HL-60 (cell line): ENCODE measurements at regions not wholly inside any gene's neighbourhood (a gene's known extent, or its start where the extent isn't known, plus 50 kb on each side); places are given as distances from the start of the nearest gene placed in this dataset.
"Not testable (repeated sequence)": the region's sequence is repeated elsewhere in the genome, so short reads cannot be mapped to it uniquely, and the experiment has no call there.

Experiments
- DNase-seq, 2 experiments: peaks; one replicate each; pipeline ENCODE4 v3.0.0-alpha.2; 2010 to 2020; ENCODE audit warnings: low read depth in 1 of 2, low spot score in 1 of 2
- H3K27ac ChIP-seq: fragments of 250-450 bp; sonication (Bioruptor Pico); replicated peaks from 2 replicates; pipeline ENCODE4 v1.5.1; 2020; ENCODE audit warnings: mild to moderate bottlenecking, moderate library complexity
- H3K27me3 ChIP-seq: fragments of 250-450 bp; sonication (Bioruptor Pico); 2 replicates; pipeline ENCODE4 v1.5.1; 2021; ENCODE audit warnings: mild to moderate bottlenecking, moderate library complexity; ENCODE audit not compliant: insufficient read depth, poor library complexity, severe bottlenecking
- H3K4me3 ChIP-seq: replicated peaks from 2 replicates; pipeline ENCODE4 v1.5.1; 2011; ENCODE audit warnings: mild to moderate bottlenecking, control low read depth, low read length; ENCODE audit not compliant: insufficient read depth
- GABPA ChIP-seq: IDR thresholded peaks from 2 replicates; pipeline ENCODE4 v1.6.1; 2012; ENCODE audit warnings: low read depth
- POLR2AphosphoS5 ChIP-seq: IDR thresholded peaks from 2 replicates; pipeline ENCODE4 v1.6.1; 2012; ENCODE audit warnings: low read depth
- SPI1 ChIP-seq: IDR thresholded peaks from 2 replicates; pipeline ENCODE4 v1.6.1; 2012; ENCODE audit warnings: low read depth, mild to moderate bottlenecking, borderline replicate concordance
- TF ChIP-seq, protein P1 (sequence below): IDR thresholded peaks from one replicate; pipeline ENCODE4 v1.5.1; 2011; ENCODE audit warnings: low read length, control low read depth, inconsistent platforms; ENCODE audit not compliant: insufficient read depth
- TF ChIP-seq, protein P2 (sequence below): IDR thresholded peaks from 2 replicates; pipeline ENCODE4 v1.6.1; 2012; ENCODE audit warnings: low read depth; ENCODE audit not compliant: insufficient replicate concordance

GRCh38 chr2:125318740-125319139, 1293.7 kb downstream of the CNTNAP5 start:
- no peak overlapping the region for H3K27ac ChIP-seq
- no peak overlapping the region for H3K4me3 ChIP-seq
- DNase-seq, result no peak
- TF ChIP-seq SPI1 (no peak), GABPA (no peak)
- TF ChIP-seq, protein P1, sequence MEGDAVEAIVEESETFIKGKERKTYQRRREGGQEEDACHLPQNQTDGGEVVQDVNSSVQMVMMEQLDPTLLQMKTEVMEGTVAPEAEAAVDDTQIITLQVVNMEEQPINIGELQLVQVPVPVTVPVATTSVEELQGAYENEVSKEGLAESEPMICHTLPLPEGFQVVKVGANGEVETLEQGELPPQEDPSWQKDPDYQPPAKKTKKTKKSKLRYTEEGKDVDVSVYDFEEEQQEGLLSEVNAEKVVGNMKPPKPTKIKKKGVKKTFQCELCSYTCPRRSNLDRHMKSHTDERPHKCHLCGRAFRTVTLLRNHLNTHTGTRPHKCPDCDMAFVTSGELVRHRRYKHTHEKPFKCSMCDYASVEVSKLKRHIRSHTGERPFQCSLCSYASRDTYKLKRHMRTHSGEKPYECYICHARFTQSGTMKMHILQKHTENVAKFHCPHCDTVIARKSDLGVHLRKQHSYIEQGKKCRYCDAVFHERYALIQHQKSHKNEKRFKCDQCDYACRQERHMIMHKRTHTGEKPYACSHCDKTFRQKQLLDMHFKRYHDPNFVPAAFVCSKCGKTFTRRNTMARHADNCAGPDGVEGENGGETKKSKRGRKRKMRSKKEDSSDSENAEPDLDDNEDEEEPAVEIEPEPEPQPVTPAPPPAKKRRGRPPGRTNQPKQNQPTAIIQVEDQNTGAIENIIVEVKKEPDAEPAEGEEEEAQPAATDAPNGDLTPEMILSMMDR, result no peak
- no peaks in the 10 kb centered on the region for H3K27me3 ChIP-seq

GRCh38 chr2:125324273-125324672, 1299.2 kb downstream of the CNTNAP5 start:
- TF ChIP-seq POLR2AphosphoS5, result no peak
- TF ChIP-seq SPI1, result no peak
- no peak for TF ChIP-seq GABPA
- TF ChIP-seq, protein P1, result no peak
- TF ChIP-seq, protein P2, sequence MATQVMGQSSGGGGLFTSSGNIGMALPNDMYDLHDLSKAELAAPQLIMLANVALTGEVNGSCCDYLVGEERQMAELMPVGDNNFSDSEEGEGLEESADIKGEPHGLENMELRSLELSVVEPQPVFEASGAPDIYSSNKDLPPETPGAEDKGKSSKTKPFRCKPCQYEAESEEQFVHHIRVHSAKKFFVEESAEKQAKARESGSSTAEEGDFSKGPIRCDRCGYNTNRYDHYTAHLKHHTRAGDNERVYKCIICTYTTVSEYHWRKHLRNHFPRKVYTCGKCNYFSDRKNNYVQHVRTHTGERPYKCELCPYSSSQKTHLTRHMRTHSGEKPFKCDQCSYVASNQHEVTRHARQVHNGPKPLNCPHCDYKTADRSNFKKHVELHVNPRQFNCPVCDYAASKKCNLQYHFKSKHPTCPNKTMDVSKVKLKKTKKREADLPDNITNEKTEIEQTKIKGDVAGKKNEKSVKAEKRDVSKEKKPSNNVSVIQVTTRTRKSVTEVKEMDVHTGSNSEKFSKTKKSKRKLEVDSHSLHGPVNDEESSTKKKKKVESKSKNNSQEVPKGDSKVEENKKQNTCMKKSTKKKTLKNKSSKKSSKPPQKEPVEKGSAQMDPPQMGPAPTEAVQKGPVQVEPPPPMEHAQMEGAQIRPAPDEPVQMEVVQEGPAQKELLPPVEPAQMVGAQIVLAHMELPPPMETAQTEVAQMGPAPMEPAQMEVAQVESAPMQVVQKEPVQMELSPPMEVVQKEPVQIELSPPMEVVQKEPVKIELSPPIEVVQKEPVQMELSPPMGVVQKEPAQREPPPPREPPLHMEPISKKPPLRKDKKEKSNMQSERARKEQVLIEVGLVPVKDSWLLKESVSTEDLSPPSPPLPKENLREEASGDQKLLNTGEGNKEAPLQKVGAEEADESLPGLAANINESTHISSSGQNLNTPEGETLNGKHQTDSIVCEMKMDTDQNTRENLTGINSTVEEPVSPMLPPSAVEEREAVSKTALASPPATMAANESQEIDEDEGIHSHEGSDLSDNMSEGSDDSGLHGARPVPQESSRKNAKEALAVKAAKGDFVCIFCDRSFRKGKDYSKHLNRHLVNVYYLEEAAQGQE, result no peak
- H3K27me3 ChIP-seq, result no peaks in the 10 kb centered on the region
- H3K4me3 ChIP-seq, result no peak overlapping the region
- no peak for DNase-seq
- no peak overlapping the region for H3K27ac ChIP-seq

- Histone ChIP-seq H3K4me3 (no peak overlapping the region), H3K27ac (no peak overlapping the region), H3K27me3 (no peaks in the 10 kb centered on the region)
- TF ChIP-seq, protein P2, result no peak
- TF ChIP-seq SPI1 (no peak), GABPA (no peak), POLR2AphosphoS5 (no peak)
- TF ChIP-seq, protein P1, result no peak
- DNase-seq, result no peak
Measured at GRCh38 chr2:125330133-125330532, 1305.0 kb downstream of the CNTNAP5 start.

DNA sequence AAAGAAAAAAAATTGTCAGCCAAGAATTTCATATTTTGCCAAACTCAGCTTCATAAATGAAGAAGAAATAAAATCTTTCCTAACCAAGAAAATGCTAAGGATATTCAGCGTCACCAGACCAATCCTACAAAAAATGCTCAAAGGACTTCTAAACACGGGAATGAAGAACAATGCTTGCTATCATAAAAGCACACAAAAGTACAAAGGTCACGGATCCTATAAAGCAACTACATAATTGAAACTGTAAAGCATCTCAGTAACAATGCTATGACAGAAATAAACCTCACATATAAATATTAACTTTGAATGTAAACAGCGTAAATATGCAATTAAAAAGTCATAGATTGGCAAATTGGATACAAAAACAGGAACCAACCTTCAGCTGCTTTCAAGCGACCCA, 1314.6 kb upstream of the GYPC start:
- H3K27ac ChIP-seq, result no peak overlapping the region
- DNase-seq, result no peak
- H3K4me3 ChIP-seq, result no peak overlapping the region
- TF ChIP-seq SPI1 (no peak), GABPA (no peak), POLR2AphosphoS5 (no peak)
- TF ChIP-seq, protein P1, result no peak
- TF ChIP-seq, protein P2, result no peak
- no peaks in the 10 kb centered on the region for H3K27me3 ChIP-seq

DNA sequence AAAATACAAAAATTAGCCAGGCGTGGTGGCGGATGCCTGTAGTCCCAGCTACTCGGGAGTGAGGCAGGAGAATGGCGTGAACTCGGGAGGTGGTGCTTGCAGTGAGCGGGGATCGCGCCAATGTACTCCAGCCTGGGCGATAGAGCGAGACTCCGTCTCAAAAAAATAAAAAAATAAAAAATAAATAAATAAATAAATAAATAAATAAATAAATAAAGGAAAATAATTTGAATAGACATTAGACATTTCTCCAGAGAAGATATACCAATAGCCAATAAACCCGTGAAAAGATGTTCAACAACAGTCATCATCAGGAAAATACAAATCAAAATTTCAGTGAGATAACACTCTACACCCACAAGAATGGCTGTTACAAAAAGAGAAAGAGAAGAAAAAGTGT, 1302.4 kb upstream of the GYPC start:
- H3K4me3 ChIP-seq, H3K27me3 ChIP-seq, H3K27ac ChIP-seq, DNase-seq: not testable (repeated sequence)
